Thymus (tissue), 11 donors: ENCODE measurements at regions not wholly inside any gene's neighbourhood (a gene's known extent, or its start where the extent isn't known, plus 50 kb on each side); places are given as distances from the start of the nearest gene placed in this dataset.

ENCODE experiments used
- DNase-seq, 9 donors: peaks; one replicate each; pipeline ENCODE4 v3.0.0-alpha.2; 2013; ENCODE audit warnings: low spot score in 9 of 9, low read depth in 6 of 9, missing footprints in 1 of 9
- H3K27ac ChIP-seq, 2 donors: one replicate each; pipeline ENCODE4 v1.5.1; 2013; ENCODE audit warnings: control low read depth in 1 of 2, low read depth in 1 of 2, low read length in 1 of 2, mild to moderate bottlenecking in 1 of 2, moderate library complexity in 1 of 2
- H3K27me3 ChIP-seq, 2 donors: one replicate each; pipeline ENCODE4 v1.5.1; 2013; ENCODE audit warnings: low read length in 1 of 2; ENCODE audit not compliant: control insufficient read depth in 2 of 2, insufficient read depth in 1 of 2
- H3K36me3 ChIP-seq, 2 donors: one replicate each; pipeline ENCODE4 v1.5.1; 2013; ENCODE audit warnings: low read length in 1 of 2, mild to moderate bottlenecking in 1 of 2, moderate library complexity in 1 of 2; ENCODE audit not compliant: control insufficient read depth in 2 of 2, insufficient read depth in 2 of 2
- H3K4me1 ChIP-seq, 2 donors: one replicate each; pipeline ENCODE4 v1.5.1; 2013; ENCODE audit warnings: low read length in 2 of 2; ENCODE audit not compliant: control insufficient read depth in 2 of 2, insufficient read depth in 2 of 2
- H3K4me3 ChIP-seq, 2 donors: one replicate each; pipeline ENCODE4 v1.5.1; 2013; ENCODE audit warnings: low read length in 2 of 2, control low read depth in 1 of 2, mild to moderate bottlenecking in 1 of 2
- H3K9me3 ChIP-seq, 2 donors: one replicate each; pipeline ENCODE4 v1.5.1; 2013; ENCODE audit warnings: low read length in 1 of 2, mild to moderate bottlenecking in 1 of 2; ENCODE audit not compliant: control insufficient read depth in 2 of 2, insufficient read depth in 1 of 2
- WGBS: extraction: QIAGEN DNeasy Blood & Tissue Kit; methylation state at CpG from one replicate; pipeline ENCODE4 v1.1.7; 2013; 5-methylcytosine and 5-hydroxymethylcytosine counted together
- donor health status: healthy.

- Histone ChIP-seq H3K4me3 (no peak overlapping the region), H3K27me3 (no peaks in the 10 kb centered on the region), H3K4me1 (no peaks in the 10 kb centered on the region), H3K9me3 (no peaks in the 10 kb centered on the region), H3K27ac (no peak overlapping the region), H3K36me3 (no peaks in the 10 kb centered on the region)
- WGBS: 98% methylated on average over 2 of the region's 2 CpGs
- DNase-seq: no peak
Measured at GRCh38 chr21:22260274-22260673, 1262.1 kb downstream of the NCAM2 start.

GRCh38 chr21:22263890-22264289 is 1265.7 kb downstream of the NCAM2 start:
- Histone ChIP-seq H3K4me3 (no peak overlapping the region), H3K27me3 (no peaks in the 10 kb centered on the region), H3K36me3 (no peaks in the 10 kb centered on the region), H3K4me1 (no peaks in the 10 kb centered on the region), H3K9me3 (no peaks in the 10 kb centered on the region), H3K27ac (no peak overlapping the region)
- 99% methylated on average over 8 of the region's 8 CpGs for WGBS
- DNase-seq: no peak

GRCh38 chr21:22277341-22277740 is 1279.1 kb downstream of the NCAM2 start:
- H3K27ac ChIP-seq: no peak overlapping the region
- H3K27me3 ChIP-seq: no peaks in the 10 kb centered on the region
- H3K4me3 ChIP-seq: no peak overlapping the region
- no peaks in the 10 kb centered on the region for H3K4me1 ChIP-seq
- DNase-seq: no peak
- no peaks in the 10 kb centered on the region for H3K9me3 ChIP-seq
- no peaks in the 10 kb centered on the region for H3K36me3 ChIP-seq
- 96% methylated on average over 2 of the region's 2 CpGs for WGBS

- H3K4me3 ChIP-seq: no peak overlapping the region
- 91% methylated on average over 2 of the region's 2 CpGs for WGBS
- no peak for DNase-seq
- no peak overlapping the region for H3K27ac ChIP-seq
- H3K9me3 ChIP-seq: no peaks in the 10 kb centered on the region
- H3K4me1 ChIP-seq: no peaks in the 10 kb centered on the region
- H3K27me3 ChIP-seq: no peaks in the 10 kb centered on the region
- no peaks in the 10 kb centered on the region for H3K36me3 ChIP-seq
Measured at GRCh38 chr21:22278366-22278765, 1280.2 kb downstream of the NCAM2 start.

DNA sequence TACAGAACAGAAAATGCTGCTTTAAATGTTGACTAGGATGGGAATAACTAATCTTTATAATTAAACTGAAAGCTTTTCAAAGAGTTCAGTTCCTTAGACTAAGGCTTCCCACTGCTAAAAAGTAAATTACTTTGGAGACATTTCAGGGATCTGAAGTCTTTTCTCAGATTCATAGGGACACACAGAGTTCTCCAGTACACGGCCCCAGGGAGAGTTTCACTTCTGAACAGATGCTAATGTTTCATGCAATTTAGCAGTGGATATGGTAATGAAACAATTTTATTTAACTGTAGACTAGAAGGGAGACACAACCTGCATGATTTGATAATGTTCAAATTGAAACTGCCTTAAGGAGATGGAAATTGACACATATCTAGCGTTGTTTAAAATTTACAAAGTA is 1282.6 kb downstream of the NCAM2 start:
- DNase-seq: no peak
- no peaks in the 10 kb centered on the region for H3K9me3 ChIP-seq
- no peaks in the 10 kb centered on the region for H3K36me3 ChIP-seq
- no peak overlapping the region for H3K27ac ChIP-seq
- no peaks in the 10 kb centered on the region for H3K27me3 ChIP-seq
- H3K4me1 ChIP-seq: no peaks in the 10 kb centered on the region
- WGBS: 99% methylated on average over 2 of the region's 2 CpGs
- H3K4me3 ChIP-seq: no peak overlapping the region

GRCh38 chr21:22288885-22289499 is 1290.8 kb downstream of the NCAM2 start:
- Histone ChIP-seq H3K27ac (no peak overlapping the region), H3K36me3 (no peaks in the 10 kb centered on the region), H3K27me3 (no peaks in the 10 kb centered on the region), H3K4me3 (no peak overlapping the region), H3K9me3 (peaks cover 0 to 8% of the 10 kb centered on the region in 2 donors), H3K4me1 (no peaks in the 10 kb centered on the region)
- WGBS: 95% methylated on average over 2 of the region's 2 CpGs
- no peak for DNase-seq

GRCh38 chr21:22292144-22292543 is 1293.9 kb downstream of the NCAM2 start:
- Histone ChIP-seq H3K36me3 (no peaks in the 10 kb centered on the region), H3K4me1 (peaks cover 0 to 5% of the 10 kb centered on the region in 2 donors), H3K27ac (no peak overlapping the region), H3K4me3 (no peak overlapping the region), H3K27me3 (no peaks in the 10 kb centered on the region), H3K9me3 (peaks cover 0 to 8% of the 10 kb centered on the region in 2 donors)
- no peak for DNase-seq
- WGBS: 96% methylated on average over 3 of the region's 3 CpGs

- Histone ChIP-seq H3K9me3 (no peaks in the 10 kb centered on the region), H3K36me3 (no peaks in the 10 kb centered on the region), H3K4me3 (no peak overlapping the region), H3K27ac (no peak overlapping the region), H3K27me3 (no peaks in the 10 kb centered on the region), H3K4me1 (peaks cover 0 to 5% of the 10 kb centered on the region in 2 donors)
- WGBS: 9% methylated on average over 2 of the region's 2 CpGs
- DNase-seq: peak in 5 of 9 donors; percentile 0 to 22 (median 3)
Measured at GRCh38 chr21:22297575-22297974, 1299.4 kb downstream of the NCAM2 start.

DNA sequence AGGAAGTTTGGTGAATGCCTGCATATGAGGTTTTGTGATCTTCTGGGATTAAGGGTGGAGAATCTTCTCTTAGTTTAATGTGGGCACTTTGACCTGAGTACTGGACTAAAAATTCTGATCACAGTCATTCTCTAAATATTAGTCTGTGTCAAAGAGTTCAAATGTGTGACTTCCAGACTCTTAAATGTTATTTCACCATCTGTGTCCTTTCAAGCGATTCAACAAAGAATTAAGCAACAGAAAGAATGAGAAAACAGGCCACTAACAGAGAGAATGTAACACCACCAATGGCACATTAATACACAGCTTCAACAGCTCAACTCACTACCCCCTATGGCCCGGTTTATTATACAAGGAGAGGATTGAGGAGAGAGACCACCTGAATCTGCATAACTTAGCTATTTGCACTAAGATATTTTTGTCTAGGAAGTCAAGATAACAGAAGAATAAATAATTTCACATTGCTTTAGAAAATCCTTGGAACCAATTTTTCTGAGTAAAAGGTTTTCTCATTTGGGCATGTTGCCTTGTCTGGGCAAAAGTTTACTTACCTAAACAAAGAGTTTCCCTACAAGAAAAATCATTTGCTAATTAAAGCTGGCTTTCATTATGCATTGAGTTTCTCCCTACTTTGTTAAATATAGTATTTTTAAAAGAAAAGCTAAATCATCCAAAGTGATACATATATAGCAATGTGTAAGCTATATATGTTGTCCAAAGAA is 1313.7 kb downstream of the NCAM2 start:
- peaks cover 0 to 2% of the 10 kb centered on the region in 2 donors for H3K9me3 ChIP-seq
- H3K36me3 ChIP-seq: no peaks in the 10 kb centered on the region
- H3K27me3 ChIP-seq: no peaks in the 10 kb centered on the region
- DNase-seq: no peak
- H3K4me1 ChIP-seq: no peaks in the 10 kb centered on the region
- H3K4me3 ChIP-seq: no peak overlapping the region
- H3K27ac ChIP-seq: no peak overlapping the region
- WGBS: 96% methylated on average over 2 of the region's 2 CpGs
